Ovary (tissue), 3 donors: ENCODE measurements at regions not wholly inside any gene's neighbourhood (a gene's known extent, or its start where the extent isn't known, plus 50 kb on each side); places are given as distances from the start of the nearest gene placed in this dataset.

Experiments used
- POLR2A ChIP-seq: fragments of 450-650 bp; IDR thresholded peaks from one replicate; pipeline ENCODE4 v1.6.1; 2017; ENCODE audit warnings: antibody characterized with exemption, mild to moderate bottlenecking, moderate library complexity
- TF ChIP-seq, protein P1 (sequence below), 3 donors: fragments of 450-650 bp in 2 of 3; fragments of 200-600 bp in 1 of 3; IDR thresholded peaks; one replicate each; pipeline versions ENCODE4 v1.5.1 to v1.8.0; 2016 to 2022; ENCODE audit warnings: antibody characterized with exemption in 3 of 3, mild to moderate bottlenecking in 1 of 3
- donor health status: DM: no; HTN: no; CAD: no.

DNA sequence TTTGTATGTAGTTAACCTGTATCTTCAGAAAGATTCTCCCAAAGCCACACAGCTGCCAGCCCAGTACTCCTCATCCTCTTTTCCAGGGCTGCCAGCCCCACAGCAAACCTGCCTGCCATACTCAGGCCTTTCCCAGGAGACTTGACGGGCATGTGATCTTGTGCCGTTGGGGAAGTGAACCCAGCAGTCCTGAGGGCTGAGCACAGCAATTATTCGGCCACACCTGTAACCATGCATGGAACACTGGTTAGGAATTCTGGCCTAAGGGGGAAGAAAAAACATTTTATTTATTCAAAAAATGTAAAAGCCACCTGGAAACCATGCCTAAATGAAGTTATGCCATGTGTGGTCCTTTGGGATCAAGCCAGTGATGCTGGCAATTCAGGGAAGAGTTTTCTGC is 145.3 kb downstream of the GRIN2B start:
- TF ChIP-seq, protein P1, sequence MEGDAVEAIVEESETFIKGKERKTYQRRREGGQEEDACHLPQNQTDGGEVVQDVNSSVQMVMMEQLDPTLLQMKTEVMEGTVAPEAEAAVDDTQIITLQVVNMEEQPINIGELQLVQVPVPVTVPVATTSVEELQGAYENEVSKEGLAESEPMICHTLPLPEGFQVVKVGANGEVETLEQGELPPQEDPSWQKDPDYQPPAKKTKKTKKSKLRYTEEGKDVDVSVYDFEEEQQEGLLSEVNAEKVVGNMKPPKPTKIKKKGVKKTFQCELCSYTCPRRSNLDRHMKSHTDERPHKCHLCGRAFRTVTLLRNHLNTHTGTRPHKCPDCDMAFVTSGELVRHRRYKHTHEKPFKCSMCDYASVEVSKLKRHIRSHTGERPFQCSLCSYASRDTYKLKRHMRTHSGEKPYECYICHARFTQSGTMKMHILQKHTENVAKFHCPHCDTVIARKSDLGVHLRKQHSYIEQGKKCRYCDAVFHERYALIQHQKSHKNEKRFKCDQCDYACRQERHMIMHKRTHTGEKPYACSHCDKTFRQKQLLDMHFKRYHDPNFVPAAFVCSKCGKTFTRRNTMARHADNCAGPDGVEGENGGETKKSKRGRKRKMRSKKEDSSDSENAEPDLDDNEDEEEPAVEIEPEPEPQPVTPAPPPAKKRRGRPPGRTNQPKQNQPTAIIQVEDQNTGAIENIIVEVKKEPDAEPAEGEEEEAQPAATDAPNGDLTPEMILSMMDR (IDR thresholded peaks at IDR 0.05): no peak
- no peak for TF ChIP-seq POLR2A
